ENCODE measurements at regions not wholly inside any gene's neighbourhood (a gene's known extent, or its start where the extent isn't known, plus 50 kb on each side); places are given as distances from the start of the nearest gene placed in this dataset.

DNA sequence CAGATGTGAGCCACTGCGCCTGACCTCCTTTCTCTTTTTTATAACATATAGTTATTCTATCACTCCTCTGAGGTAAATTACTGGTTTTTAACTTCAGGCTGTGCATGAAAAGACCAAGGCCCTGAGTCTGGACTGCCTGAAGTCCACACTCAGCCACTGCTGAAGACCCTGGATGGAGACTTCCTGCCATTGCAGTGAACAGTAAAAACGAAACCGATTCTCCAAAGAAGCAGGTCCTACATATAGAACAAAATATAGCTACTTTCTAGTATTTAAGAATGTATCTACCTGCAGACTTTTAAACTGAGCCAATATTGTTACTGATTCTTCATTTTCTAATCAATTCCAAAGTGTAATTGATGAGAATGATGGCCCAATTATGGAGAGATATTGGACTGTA is 232.8 kb downstream of the CHRM3 start:
- no peak for TF ChIP-seq POLR2A (IDR thresholded peaks at IDR 0.05)
- TF ChIP-seq, protein P1, sequence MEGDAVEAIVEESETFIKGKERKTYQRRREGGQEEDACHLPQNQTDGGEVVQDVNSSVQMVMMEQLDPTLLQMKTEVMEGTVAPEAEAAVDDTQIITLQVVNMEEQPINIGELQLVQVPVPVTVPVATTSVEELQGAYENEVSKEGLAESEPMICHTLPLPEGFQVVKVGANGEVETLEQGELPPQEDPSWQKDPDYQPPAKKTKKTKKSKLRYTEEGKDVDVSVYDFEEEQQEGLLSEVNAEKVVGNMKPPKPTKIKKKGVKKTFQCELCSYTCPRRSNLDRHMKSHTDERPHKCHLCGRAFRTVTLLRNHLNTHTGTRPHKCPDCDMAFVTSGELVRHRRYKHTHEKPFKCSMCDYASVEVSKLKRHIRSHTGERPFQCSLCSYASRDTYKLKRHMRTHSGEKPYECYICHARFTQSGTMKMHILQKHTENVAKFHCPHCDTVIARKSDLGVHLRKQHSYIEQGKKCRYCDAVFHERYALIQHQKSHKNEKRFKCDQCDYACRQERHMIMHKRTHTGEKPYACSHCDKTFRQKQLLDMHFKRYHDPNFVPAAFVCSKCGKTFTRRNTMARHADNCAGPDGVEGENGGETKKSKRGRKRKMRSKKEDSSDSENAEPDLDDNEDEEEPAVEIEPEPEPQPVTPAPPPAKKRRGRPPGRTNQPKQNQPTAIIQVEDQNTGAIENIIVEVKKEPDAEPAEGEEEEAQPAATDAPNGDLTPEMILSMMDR (IDR thresholded peaks at IDR 0.05) = no peak
